ENCODE measurements at regions not wholly inside any gene's neighbourhood (a gene's known extent, or its start where the extent isn't known, plus 50 kb on each side); places are given as distances from the start of the nearest gene placed in this dataset.

- ChIA-PET POLR2A (ENCODE audit: partially characterized antibody) (no interaction called here), CTCF (ENCODE audit: partially characterized antibody) (no interaction called here)
- no peaks in the 10 kb centered on the region; a peak in 1 of 8 replicates for H3K36me3 ChIP-seq (ENCODE audit: control insufficient read depth in 2 of 4, insufficient read depth in 4 of 4, low read length in 3 of 4)
- no peak for TF ChIP-seq BCL11A (IDR thresholded peaks at IDR 0.05; ENCODE audit: low read depth in 2 of 2, low read length in 2 of 2)
- no peak for TF ChIP-seq ATF2 (IDR thresholded peaks at IDR 0.05; ENCODE audit: low read length)
- TF ChIP-seq POU5F1 (IDR thresholded peaks at IDR 0.05; ENCODE audit: low read depth, low read length): no peak
- no peak for TF ChIP-seq ZNF274 (IDR thresholded peaks at IDR 0.05; ENCODE audit: borderline replicate concordance, extremely low read depth, low read length)
- no peak for TF ChIP-seq RAD21 (IDR thresholded peaks at IDR 0.05 in 1 of 2, conservative IDR thresholded peaks at IDR 0.05 in 1 of 2; ENCODE audit: low read depth in 2 of 2, low read length in 2 of 2)
- no peak for TF ChIP-seq EZH2 (IDR thresholded peaks at IDR 0.05; ENCODE audit: low read depth, low read length, severe bottlenecking)
- TF ChIP-seq CHD2 (IDR thresholded peaks at IDR 0.05; ENCODE audit: low read length): no peak
- TF ChIP-seq CREB1 (IDR thresholded peaks at IDR 0.05): no peak
- no peak for TF ChIP-seq HDAC6 (IDR thresholded peaks at IDR 0.05; ENCODE audit: low read depth, low read length)
- no peak for TF ChIP-seq BRCA1 (IDR thresholded peaks at IDR 0.05; ENCODE audit: low read depth, low read length)
- no peak for TF ChIP-seq CEBPB (IDR thresholded peaks at IDR 0.05; ENCODE audit: low read depth, low read length)
- no peaks in the 10 kb centered on the region for H3K4me1 ChIP-seq (replicated peaks in 1 of 4; ENCODE audit: control insufficient read depth in 3 of 4, insufficient read depth in 4 of 4, low read length in 3 of 4)
- no peak overlapping the region for H2BK15ac ChIP-seq (ENCODE audit: low read length)
- H3K23ac ChIP-seq (ENCODE audit: insufficient read length): no peak overlapping the region
- H3K79me1 ChIP-seq (ENCODE audit: low read depth, low read length): no peaks in the 10 kb centered on the region
- H3K14ac ChIP-seq (ENCODE audit: insufficient read length): no peak overlapping the region
- no peak overlapping the region for H3K56ac ChIP-seq (replicated peaks; ENCODE audit: insufficient read length, low read depth, low read length)
- no peaks in the 10 kb centered on the region for H3K79me2 ChIP-seq (ENCODE audit: control insufficient read depth in 1 of 2, insufficient read depth in 2 of 2, low read length in 2 of 2)
- FAIRE-seq (no peak), DNase-seq (ENCODE audit: low read depth in 1 of 2, low spot score in 2 of 2) (no peak)
- H2AK5ac ChIP-seq (ENCODE audit: low read depth, low read length): no peak overlapping the region
- H3K18ac ChIP-seq (ENCODE audit: extremely low read depth, low read length): no peak overlapping the region
- no peak overlapping the region for H4K8ac ChIP-seq (ENCODE audit: extremely low read depth, insufficient read depth, low read length)
- no peak overlapping the region for H2AFZ ChIP-seq (ENCODE audit: low read length)
- H2BK20ac ChIP-seq (ENCODE audit: low read length): no peak overlapping the region
- no peak overlapping the region for H3K27ac ChIP-seq (ENCODE audit: low read depth, low read length)
- no peak overlapping the region for H3K9ac ChIP-seq (replicated peaks in 1 of 4; ENCODE audit: extremely low read depth in 1 of 4, low read depth in 3 of 4, low read length in 3 of 4)
- H3K23me2 ChIP-seq (ENCODE audit: low read depth, low read length): no peaks in the 10 kb centered on the region
- H2BK5ac ChIP-seq (ENCODE audit: low read depth, low read length): no peak overlapping the region
- H4K91ac ChIP-seq (replicated peaks; ENCODE audit: insufficient read length, low read length): no peak overlapping the region
- H3K27me3 ChIP-seq (replicated peaks in 1 of 4; ENCODE audit: control insufficient read depth in 3 of 4, extremely low read depth in 1 of 4, insufficient read depth in 3 of 4, low read length in 3 of 4): no peaks in the 10 kb centered on the region
- 83% methylated on average over 1 of the region's 1 CpG; no CpG with 5 or more reads in 1 of the 2 experiments for WGBS, 2 experiments (ENCODE audit: extremely low coverage in 1 of 2, insufficient coverage in 1 of 2, insufficient read length in 1 of 2, insufficient replicate concordance in 2 of 2, low coverage in 1 of 2, low lambda C conversion rate in 2 of 2, missing lambda C conversion rate in 1 of 2)
- no peak overlapping the region for H3K4ac ChIP-seq (replicated peaks; ENCODE audit: insufficient read length, low read depth, low read length)
- H2BK12ac ChIP-seq (ENCODE audit: low read depth, low read length): no peak overlapping the region
- H3K9me3 ChIP-seq (ENCODE audit: insufficient read depth in 2 of 2, low read depth in 1 of 2, low read length in 1 of 2): 0 out of 4 replicates have a peak, but pooled peaks cover 0 to 5% of the 10 kb centered on the region in 2 experiments
- no peaks in the 10 kb centered on the region for H4K20me1 ChIP-seq (replicated peaks in 1 of 2; ENCODE audit: control insufficient read depth in 1 of 2, insufficient read depth in 2 of 2, low read length in 2 of 2)
- H3K4me2 ChIP-seq (ENCODE audit: insufficient read depth in 1 of 2, low read depth in 2 of 2, low read length in 2 of 2): no peak overlapping the region
- H2BK120ac ChIP-seq (replicated peaks; ENCODE audit: low read depth, low read length): no peak overlapping the region
- H4K5ac ChIP-seq (ENCODE audit: insufficient read length, low read depth, low read length): no peak overlapping the region
- H3K4me3 ChIP-seq (ENCODE audit: extremely low read depth in 1 of 4, insufficient read depth in 2 of 4, low read depth in 3 of 4, low read length in 4 of 4): no peak overlapping the region
Measured at GRCh38 chr4:12138488-12138887, 709.8 kb upstream of the HS3ST1 start.
